ENCODE measurements at regions not wholly inside any gene's neighbourhood (a gene's known extent, or its start where the extent isn't known, plus 50 kb on each side); places are given as distances from the start of the nearest gene placed in this dataset.

DNA sequence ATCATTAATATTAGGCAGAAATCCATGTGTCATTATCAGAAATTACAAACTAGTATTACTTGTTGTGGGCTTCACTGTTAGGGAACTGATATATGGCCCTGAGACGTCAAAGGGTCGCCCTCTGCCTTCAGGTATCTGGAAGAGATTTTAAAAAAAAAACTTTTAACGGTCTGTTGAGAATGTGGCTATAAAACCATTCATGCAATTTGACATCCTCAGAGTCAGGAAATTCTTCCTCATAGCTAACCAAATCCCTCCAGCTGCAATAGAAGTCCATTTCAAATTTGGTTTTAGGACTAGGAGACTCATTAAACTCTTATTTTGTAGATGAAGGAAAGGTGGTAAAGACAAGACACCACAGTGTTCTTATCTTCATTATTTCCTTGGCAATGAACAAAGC, 194.2 kb upstream of the NOCT start:
- no peak for ATAC-seq
- H3K4me1 ChIP-seq: no peaks in the 10 kb centered on the region
- no peak overlapping the region for H3K27ac ChIP-seq
- intact Hi-C loops (cut with DNase I): no loop called here
- H3K4me3 ChIP-seq: no peak overlapping the region
- no peaks in the 10 kb centered on the region for H3K9me3 ChIP-seq
- no peaks in the 10 kb centered on the region for H3K27me3 ChIP-seq
- DNase-seq: no peak
- no peak for TF ChIP-seq CTCF (IDR thresholded peaks at IDR 0.05)
- H3K36me3 ChIP-seq: no peaks in the 10 kb centered on the region

GRCh38 chr4:138816875-138817274, 198.7 kb upstream of the NOCT start:
- no peak for TF ChIP-seq CTCF (IDR thresholded peaks at IDR 0.05)
- Histone ChIP-seq H3K27me3 (no peaks in the 10 kb centered on the region), H3K4me3 (no peak overlapping the region), H3K9me3 (no peaks in the 10 kb centered on the region), H3K27ac (no peak overlapping the region), H3K4me1 (no peaks in the 10 kb centered on the region), H3K36me3 (no peaks in the 10 kb centered on the region)
- DNase-seq (no peak), ATAC-seq (no peak)
- intact Hi-C loops (cut with DNase I): no loop called here

GRCh38 chr4:138815811-138816210, 199.8 kb upstream of the NOCT start:
- Histone ChIP-seq H3K9me3 (no peaks in the 10 kb centered on the region), H3K27ac (no peak overlapping the region), H3K4me3 (no peak overlapping the region), H3K4me1 (no peaks in the 10 kb centered on the region), H3K36me3 (no peaks in the 10 kb centered on the region), H3K27me3 (no peaks in the 10 kb centered on the region)
- DNase-seq (no peak), ATAC-seq (no peak)
- intact Hi-C loops (cut with DNase I): no loop called here
- TF ChIP-seq CTCF (IDR thresholded peaks at IDR 0.05): no peak

DNA sequence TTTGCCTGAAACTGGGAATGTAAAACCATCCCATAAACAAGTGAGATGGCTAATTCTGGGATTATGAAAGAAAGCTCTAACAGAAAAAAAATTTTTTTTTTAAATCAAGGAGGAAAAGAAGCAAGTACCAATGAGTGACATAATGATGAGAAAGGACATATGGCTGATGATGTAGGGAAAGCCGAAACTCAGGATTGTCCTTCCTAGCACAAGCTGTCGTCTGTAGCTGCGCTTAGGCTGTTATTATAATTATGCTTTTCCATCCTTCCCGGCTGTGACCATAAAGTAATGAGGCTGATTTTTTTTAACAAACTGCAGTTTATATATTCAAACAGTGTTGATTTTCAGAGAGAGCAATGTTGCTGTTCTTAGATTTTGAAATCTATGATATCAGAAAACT, 209.8 kb upstream of the NOCT start:
- TF ChIP-seq CTCF (IDR thresholded peaks at IDR 0.05): no peak
- intact Hi-C loops (cut with DNase I): no loop called here

DNA sequence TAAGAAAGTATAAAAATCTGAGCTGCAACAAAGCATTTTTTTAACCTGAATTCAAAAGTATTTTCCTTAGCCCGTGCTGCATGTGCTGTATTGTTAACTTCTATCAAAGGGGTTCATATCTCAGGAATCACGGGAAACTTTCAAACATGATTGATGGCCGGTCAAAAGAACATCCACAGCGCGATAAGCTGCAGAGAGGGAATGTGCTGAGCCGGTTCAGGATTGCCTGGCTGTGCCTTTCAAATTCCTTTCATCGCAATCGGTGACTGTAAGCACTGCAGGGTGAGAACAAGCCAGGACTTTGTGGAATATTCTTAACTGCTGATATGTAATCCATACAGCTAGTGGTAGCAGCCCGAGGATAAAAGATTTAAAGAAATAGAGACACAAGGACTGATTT, 210.9 kb upstream of the NOCT start:
- H3K27me3 ChIP-seq: peaks cover 3 to 4% of the 10 kb centered on the region in 2 donors
- no peaks in the 10 kb centered on the region for H3K9me3 ChIP-seq
- ATAC-seq: peak; percentile 32
- no peaks in the 10 kb centered on the region for H3K36me3 ChIP-seq
- H3K4me1 ChIP-seq: no peaks in the 10 kb centered on the region
- no peak overlapping the region for H3K4me3 ChIP-seq
- TF ChIP-seq CTCF (IDR thresholded peaks at IDR 0.05): no peak
- intact Hi-C loops (cut with DNase I): no loop called here
- no peak overlapping the region for H3K27ac ChIP-seq
- no peak for DNase-seq

More for the DNA sequence above, 209.8 kb upstream of the NOCT start:
- DNase-seq (no peak), ATAC-seq (no peak)
- Histone ChIP-seq H3K4me1 (no peaks in the 10 kb centered on the region), H3K27me3 (peaks cover 3 to 4% of the 10 kb centered on the region in 2 donors), H3K9me3 (no peaks in the 10 kb centered on the region), H3K36me3 (no peaks in the 10 kb centered on the region), H3K27ac (no peak overlapping the region), H3K4me3 (no peak overlapping the region)

Data from left lung (tissue), 4 donors.